Right lobe of liver (tissue), 6 donors: ENCODE measurements at regions not wholly inside any gene's neighbourhood (a gene's known extent, or its start where the extent isn't known, plus 50 kb on each side); places are given as distances from the start of the nearest gene placed in this dataset.

Experiments used
- ATAC-seq, 4 donors: fragments of 200-7000 bp; cut with Tn5 transposase; one replicate each; pipeline ENCODE4 v1.9.1; 2020; ENCODE audit warnings: mild to moderate bottlenecking in 4 of 4, moderate library complexity in 4 of 4
- DNase-seq, 3 donors: peaks; one replicate each; pipeline ENCODE4 v3.0.0-alpha.2; 2020
- H3K27ac ChIP-seq, 3 donors: fragments of 200-600 bp; one replicate each; pipeline ENCODE4 v1.8.0; 2022
- H3K27me3 ChIP-seq, 2 donors: fragments of 200-600 bp; one replicate each; pipeline ENCODE4 v1.8.0; 2022
- H3K36me3 ChIP-seq, 4 donors: fragments of 200-600 bp; sonication (generic) in 1 of 4; one replicate each; pipeline versions ENCODE4 v1.5.1 to v1.8.0; 2017 to 2022; ENCODE audit warnings: control low read depth in 1 of 4
- H3K4me1 ChIP-seq, 4 donors: fragments of 200-600 bp; sonication (generic) in 1 of 4; one replicate each; pipeline versions ENCODE4 v1.5.1 to v1.8.0; 2017 to 2022; ENCODE audit warnings: control low read depth in 1 of 4
- H3K4me3 ChIP-seq, 3 donors: fragments of 200-600 bp; one replicate each; pipeline ENCODE4 v1.8.0; 2022
- H3K9me3 ChIP-seq, 4 donors: fragments of 200-600 bp; sonication (generic) in 1 of 4; one replicate each; pipeline versions ENCODE4 v1.5.1 to v1.8.0; 2017 to 2022; ENCODE audit warnings: control low read depth in 1 of 4
- CTCF ChIP-seq, 4 donors: fragments of 200-600 bp in 3 of 4; fragments of 450-650 bp in 1 of 4; IDR thresholded peaks; one replicate each; pipeline versions ENCODE4 v1.5.1 to v1.8.0; 2016 to 2022; ENCODE audit warnings: antibody characterized with exemption in 4 of 4, mild to moderate bottlenecking in 2 of 4
- POLR2A ChIP-seq: fragments of 450-650 bp; IDR thresholded peaks from one replicate; pipeline ENCODE4 v1.6.1; 2017; ENCODE audit warnings: antibody characterized with exemption, mild to moderate bottlenecking
- WGBS: methylation state at CpG from one replicate; pipeline ENCODE4 v1.1.6; 2018; ENCODE audit warnings: low coverage, low lambda C conversion rate; ENCODE audit not compliant: insufficient coverage; ENCODE audit errors: missing lambda C conversion rate; 5-methylcytosine and 5-hydroxymethylcytosine counted together
- intact Hi-C, 2 donors: fragments of 100-400 bp; cut with DNase I; formaldehyde crosslinking; loops; one replicate each; pipeline versions ENCODE4 v1.11.2 to v1.14.1; 2022
- donor health status: DM: no; HTN: yes; CAD: no.
- donor health status: DM: no; HTN: no; CAD: no.
- donor health status: DM: no; HTN: no; CAD: no.
- donor health status: DM: no; HTN: yes; CAD: no.
- donor health status: DM: no; HTN: yes; CAD: no.

- no peaks in the 10 kb centered on the region for H3K27me3 ChIP-seq
- DNase-seq, result no peak
- ATAC-seq, result no peak
- no peak for TF ChIP-seq POLR2A
- no peak for TF ChIP-seq CTCF (IDR thresholded peaks at IDR 0.05)
- no peak overlapping the region for H3K27ac ChIP-seq
- WGBS, result 35% methylated on average over 3 of the region's 3 CpGs
- H3K4me1 ChIP-seq, result no peaks in the 10 kb centered on the region
- H3K4me3 ChIP-seq, result no peak overlapping the region
- H3K36me3 ChIP-seq, result no peaks in the 10 kb centered on the region
- intact Hi-C loops, result no loop called here
- H3K9me3 ChIP-seq, result no peaks in the 10 kb centered on the region
These were observed 134.1 kb upstream of the CEP162 start for GRCh38 chr6:84361372-84362192.

GRCh38 chr6:84360039-84360438 lies 132.6 kb upstream of the CEP162 start:
- DNase-seq, result no peak
- Histone ChIP-seq H3K36me3 (no peaks in the 10 kb centered on the region), H3K4me3 (no peak overlapping the region), H3K4me1 (no peaks in the 10 kb centered on the region), H3K9me3 (no peaks in the 10 kb centered on the region), H3K27me3 (no peaks in the 10 kb centered on the region), H3K27ac (no peak overlapping the region)
- ATAC-seq, result no peak
- no peak for TF ChIP-seq CTCF (IDR thresholded peaks at IDR 0.05)
- TF ChIP-seq POLR2A, result no peak
- 82% methylated on average over 4 of the region's 5 CpGs for WGBS
- intact Hi-C loops, result no loop called here

- WGBS, result 80% methylated on average over 2 of the region's 3 CpGs
These were observed 131.1 kb upstream of the CEP162 start for GRCh38 chr6:84358581-84358980.

GRCh38 chr6:84357631-84358030 lies 130.2 kb upstream of the CEP162 start:
- no peak overlapping the region for H3K4me3 ChIP-seq

More at GRCh38 chr6:84358581-84358980, 131.1 kb upstream of the CEP162 start:
- no peak for TF ChIP-seq CTCF (IDR thresholded peaks at IDR 0.05)
- no peak for TF ChIP-seq POLR2A
- DNase-seq (no peak), ATAC-seq (no peak)
- peaks cover 0 to 5% (median 0%) of the 10 kb centered on the region in 4 donors for H3K4me1 ChIP-seq
- intact Hi-C loops, result no loop called here
- H3K9me3 ChIP-seq, result no peaks in the 10 kb centered on the region
- no peak overlapping the region for H3K27ac ChIP-seq
- H3K4me3 ChIP-seq, result no peak overlapping the region
- H3K27me3 ChIP-seq, result no peaks in the 10 kb centered on the region
- H3K36me3 ChIP-seq, result no peaks in the 10 kb centered on the region

More at GRCh38 chr6:84357631-84358030, 130.2 kb upstream of the CEP162 start:
- no peaks in the 10 kb centered on the region for H3K36me3 ChIP-seq
- H3K27ac ChIP-seq, result no peak overlapping the region
- no peaks in the 10 kb centered on the region for H3K27me3 ChIP-seq
- no peak for DNase-seq
- 87% methylated on average over 2 of the region's 2 CpGs for WGBS
- peaks cover 0 to 7% (median 0%) of the 10 kb centered on the region in 4 donors for H3K4me1 ChIP-seq
- no peak for ATAC-seq
- TF ChIP-seq CTCF (IDR thresholded peaks at IDR 0.05) (no peak), POLR2A (no peak)
- intact Hi-C loops, result no loop called here
- H3K9me3 ChIP-seq, result no peaks in the 10 kb centered on the region
